NCI-H2227 (cell line): ENCODE measurements at regions not wholly inside any gene's neighbourhood (a gene's known extent, or its start where the extent isn't known, plus 50 kb on each side); places are given as distances from the start of the nearest gene placed in this dataset.
"Not testable (repeated sequence)": the region's sequence is repeated elsewhere in the genome, so short reads cannot be mapped to it uniquely, and the experiment has no call there.

Source experiments
- DNase-seq: peaks from one replicate; lab custom pipeline; 2025; ENCODE audit not compliant: unreplicated experiment; lab: John Stamatoyannopoulos, UW

- no peak for DNase-seq
Measured at GRCh38 chr14:87635442-87635841, 357.5 kb downstream of the GALC start.

DNA sequence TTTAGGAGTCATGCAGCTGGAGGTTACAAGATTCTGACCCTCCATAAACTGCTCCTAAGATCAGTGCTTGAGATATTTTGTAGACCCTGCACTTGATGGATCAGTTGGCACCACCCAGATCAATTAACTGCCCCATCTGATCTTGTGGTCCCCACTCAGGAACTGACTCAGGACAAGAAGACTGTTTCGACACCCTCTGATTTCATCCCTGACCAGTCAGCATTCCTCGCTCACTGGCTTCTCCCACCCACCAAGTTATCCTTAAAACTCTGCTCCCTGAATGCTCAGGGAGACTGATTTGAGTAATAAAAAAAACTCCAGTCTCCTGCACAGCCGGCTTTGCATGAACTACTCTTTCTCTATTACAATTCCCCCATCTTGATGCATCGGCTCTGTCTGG, 360.2 kb downstream of the GALC start:
- no peak for DNase-seq

DNA sequence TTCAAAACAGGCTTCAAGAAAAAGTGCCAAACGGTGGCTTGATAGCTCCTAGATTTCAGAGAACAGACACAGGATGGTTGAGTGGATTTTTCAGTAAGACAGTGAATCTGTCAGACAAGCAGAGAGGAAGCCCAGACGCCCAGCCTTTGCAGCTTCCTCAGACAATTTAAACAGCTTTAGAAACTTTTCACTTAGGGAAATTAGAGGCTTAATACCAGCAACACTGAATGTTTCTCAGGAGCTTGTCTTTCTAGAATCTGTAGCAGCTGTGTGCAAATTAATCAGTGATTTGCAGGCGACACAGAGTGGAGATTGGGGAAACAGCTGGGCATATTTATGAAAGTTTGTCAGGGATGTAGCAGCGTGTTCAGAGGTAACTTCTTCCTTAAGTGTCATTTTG, 362.1 kb downstream of the GALC start:
- DNase-seq = no peak

DNA sequence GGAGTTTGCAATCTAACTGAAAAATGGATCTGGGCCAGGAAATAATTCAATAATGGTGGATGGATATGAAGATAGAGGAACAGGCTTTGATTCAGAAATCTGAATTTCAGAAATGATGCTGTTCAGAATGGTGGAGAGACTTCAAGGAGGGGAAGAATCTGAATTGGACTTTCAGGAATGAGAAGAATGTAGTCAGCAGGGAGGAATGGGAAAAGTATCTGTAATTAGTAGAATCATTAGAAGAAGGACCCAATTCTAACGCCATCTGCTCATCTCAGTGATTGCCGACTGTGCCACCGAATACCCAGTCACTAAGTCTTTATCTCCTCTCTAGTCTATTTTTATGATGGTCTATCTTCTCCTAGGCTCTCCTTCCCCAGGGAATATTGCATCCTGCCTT, 363.2 kb downstream of the GALC start:
- no peak for DNase-seq

GRCh38 chr14:87628780-87629179, 364.2 kb downstream of the GALC start:
- no peak for DNase-seq

GRCh38 chr14:87628129-87628528, 364.9 kb downstream of the GALC start:
- no peak for DNase-seq

DNA sequence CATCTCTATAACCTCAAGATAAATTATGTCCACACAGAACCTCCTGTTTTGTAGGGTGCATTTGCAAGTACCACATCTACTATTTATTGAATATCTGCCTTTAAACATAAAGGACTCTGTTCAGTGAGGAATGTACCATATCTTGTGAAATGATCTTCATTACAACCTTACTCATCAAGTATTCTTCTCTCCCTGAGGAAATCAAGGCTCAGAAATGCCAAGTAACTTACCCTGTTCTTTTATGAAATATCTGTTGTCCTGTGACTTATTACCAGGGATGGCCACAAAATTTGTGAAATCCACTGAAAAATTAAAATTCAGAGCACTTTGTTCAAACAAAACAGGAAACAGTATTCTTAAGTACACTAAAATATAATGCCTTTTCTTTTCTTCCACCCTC, 366.7 kb downstream of the GALC start:
- no peak for DNase-seq

DNA sequence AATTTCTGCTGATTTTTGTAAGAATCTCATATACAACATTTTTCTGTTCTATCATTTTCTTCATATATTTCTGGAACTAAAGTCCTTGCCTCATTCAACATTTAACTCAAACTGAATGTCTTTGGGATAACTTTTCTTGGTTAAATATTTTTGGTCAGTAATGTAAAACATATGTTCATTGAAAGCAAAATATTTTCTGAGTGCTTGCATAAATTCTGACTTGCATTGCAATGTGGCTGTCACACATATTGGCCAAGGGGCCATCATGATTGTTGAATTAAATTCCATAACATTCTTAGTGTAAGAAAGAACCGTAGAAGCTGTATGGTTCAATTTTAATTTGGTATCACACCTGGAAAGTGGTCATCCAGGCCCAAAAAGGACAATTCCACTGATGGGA, 369.4 kb downstream of the GALC start:
- no peak for DNase-seq

- DNase-seq = no peak
Measured at GRCh38 chr14:87617079-87617478, 375.9 kb downstream of the GALC start.

GRCh38 chr14:87615822-87616679, 376.9 kb downstream of the GALC start:
- peak; percentile 4 for DNase-seq

DNA sequence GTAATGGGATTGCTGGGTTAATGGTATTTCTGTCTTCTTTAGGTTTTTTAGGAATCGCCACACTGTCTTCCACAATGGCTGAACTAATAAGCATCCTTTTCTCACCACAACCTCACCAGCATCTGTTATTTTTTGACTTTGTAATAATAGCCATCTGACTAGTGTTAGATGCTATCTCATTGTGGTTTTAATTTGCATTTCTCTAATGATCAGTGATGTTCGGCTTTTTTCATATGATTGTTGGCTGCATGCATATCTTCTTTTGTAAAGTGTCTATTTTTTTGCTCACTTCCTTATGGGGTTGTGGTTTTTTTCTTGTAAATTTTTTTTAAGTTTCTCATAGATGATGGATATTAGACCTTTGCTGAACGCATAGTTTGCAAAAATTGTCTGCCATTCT, 377.9 kb downstream of the GALC start:
- no peak for DNase-seq

DNA sequence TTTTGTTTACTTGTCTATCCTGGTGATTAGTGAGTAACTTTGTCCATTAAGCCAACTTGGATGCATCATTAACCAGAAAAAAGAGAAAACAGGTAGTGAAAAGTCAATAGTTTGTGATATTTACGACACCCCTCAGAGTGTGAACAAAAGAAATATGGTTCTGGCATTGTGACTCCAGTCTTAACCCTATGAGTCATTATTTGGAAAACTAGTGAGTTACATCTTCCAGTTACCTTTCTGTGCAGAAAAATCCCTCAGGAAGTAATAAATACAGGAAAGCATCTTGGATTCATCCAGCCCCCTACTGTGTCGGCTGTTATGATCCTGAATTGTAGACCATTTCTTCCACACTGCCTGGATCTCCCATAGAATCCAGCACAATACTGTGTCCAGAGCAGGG, 379.1 kb downstream of the GALC start:
- no peak for DNase-seq

DNA sequence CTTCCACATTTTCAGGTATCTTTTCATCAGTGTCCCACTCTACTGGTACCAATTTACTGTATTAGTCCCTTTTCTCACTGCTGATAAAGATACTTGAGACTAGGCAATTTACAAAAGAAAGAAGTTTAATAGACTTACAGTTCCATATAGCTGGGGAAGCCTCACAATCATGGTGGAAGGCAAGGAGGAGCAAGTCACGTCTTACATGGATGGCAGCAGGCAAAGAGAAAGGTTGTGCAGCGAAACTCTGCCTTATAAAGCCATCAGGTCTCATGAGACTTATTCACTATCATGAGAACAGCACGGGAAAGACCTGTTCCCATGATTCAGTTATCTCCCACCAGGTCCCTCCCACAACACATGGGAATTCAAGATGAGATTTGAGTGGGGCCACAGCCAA, 385.9 kb downstream of the GALC start:
- DNase-seq = not testable (repeated sequence)

GRCh38 chr14:87601036-87601435, 391.9 kb downstream of the GALC start:
- DNase-seq = no peak

- no peak for DNase-seq
Measured at GRCh38 chr14:87600240-87600639, 392.7 kb downstream of the GALC start.

DNA sequence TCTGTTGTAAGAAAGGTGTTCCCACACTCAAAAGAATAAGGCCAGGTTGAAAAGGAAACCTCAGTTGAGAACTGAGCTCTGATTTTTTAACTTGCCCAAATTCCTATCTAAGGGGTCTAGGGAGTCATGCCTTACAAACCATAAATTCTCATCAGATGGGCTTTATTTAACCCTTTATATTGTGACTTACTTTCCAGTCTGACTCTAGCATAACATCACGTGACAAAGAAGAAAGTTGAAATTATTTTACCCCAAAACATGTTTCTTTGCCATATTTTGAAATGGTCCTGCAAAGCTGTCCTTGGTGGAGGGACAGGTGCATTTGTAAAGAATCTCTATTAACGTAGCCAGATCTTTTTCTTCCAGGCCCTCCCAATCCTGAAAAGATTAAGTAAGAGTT, 411.7 kb downstream of the GALC start:
- no peak for DNase-seq

- DNase-seq = no peak
Measured at GRCh38 chr14:87579036-87579435, 413.9 kb downstream of the GALC start.

DNA sequence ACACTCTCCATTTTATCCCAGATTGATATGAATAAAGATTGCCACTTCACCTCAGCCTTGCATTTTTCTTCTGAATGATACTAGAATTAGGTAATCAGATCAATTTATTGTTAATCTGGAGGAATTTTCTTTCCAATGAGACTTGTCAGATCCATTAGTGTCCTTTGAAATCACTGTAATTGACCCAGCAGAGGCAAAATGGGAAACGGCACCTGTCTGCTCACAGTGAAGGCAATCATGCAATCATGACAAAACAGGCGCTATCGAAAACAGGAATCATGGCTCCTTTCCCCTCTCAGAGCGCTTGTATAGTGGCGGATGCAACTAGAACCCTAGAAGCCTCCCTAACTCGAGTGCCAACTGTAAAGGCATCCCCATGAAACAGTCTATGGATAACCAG, 417.6 kb downstream of the GALC start:
- no peak for DNase-seq

- DNase-seq = no peak
Measured at GRCh38 chr14:87573591-87573990, 419.4 kb downstream of the GALC start.

DNA sequence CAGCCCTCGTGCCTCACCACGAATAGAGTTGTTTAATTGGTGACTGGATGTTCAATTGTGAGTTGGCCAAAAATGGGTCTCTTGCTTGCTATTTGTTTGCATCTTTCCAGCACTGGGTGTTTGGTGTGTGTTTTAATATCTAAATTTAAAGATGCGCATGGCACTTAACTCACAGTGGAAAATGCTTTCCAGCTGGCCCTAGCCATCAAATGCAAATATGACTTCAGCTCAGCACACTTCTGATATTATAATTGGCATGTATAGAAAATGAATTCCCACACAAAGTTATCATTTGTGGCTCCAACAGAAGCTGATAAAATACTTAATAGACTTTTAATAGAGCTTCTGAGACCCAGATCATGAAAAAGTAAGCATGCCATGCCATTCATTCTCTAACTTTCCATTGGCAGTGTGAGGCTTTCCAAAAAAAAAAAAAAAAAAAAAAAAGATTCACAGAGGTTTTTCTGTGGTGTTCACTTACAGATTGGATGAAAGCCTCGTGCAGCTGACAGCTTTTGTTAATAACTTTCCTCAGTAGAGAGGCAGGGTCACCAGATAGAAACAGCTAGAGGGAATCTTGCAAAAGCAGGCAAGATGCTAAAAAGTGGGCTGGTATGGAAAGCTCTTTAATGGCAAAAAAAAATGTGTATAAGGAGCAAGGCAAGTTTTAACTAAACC, 425.2 kb downstream of the GALC start:
- no peak for DNase-seq

- no peak for DNase-seq
Measured at GRCh38 chr14:87566991-87567390, 426.0 kb downstream of the GALC start.

GRCh38 chr14:87547536-87547935, 445.4 kb downstream of the GALC start:
- no peak for DNase-seq

DNA sequence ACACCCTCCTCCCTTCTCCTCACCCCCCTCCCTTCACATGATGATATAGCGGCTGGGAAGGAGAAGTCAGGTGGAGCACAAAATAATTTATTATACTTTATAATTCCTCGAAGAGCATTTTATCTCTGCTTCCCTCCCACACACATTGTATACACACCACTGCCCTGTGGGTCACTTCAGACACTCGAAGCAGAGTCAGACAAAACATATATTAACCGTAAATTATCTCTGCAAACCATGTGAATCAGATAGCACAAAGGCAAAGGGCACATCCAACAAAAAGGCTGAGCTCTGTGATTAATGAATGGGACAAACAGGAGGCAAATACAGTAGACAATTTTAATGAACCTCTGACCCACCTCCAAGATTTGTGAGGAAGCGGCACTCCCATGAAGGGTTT, 450.7 kb downstream of the GALC start:
- no peak for DNase-seq
